H1 (cell line): ENCODE measurements at regions not wholly inside any gene's neighbourhood (a gene's known extent, or its start where the extent isn't known, plus 50 kb on each side); places are given as distances from the start of the nearest gene placed in this dataset.

ENCODE experiments used
- CTCF ChIA-PET: fragments of 300-600 bp; sonication (Branson Sonifier 250); formaldehyde crosslinking; loops from one replicate; lab custom pipeline; 2021; ENCODE audit not compliant: partially characterized antibody; lab: Charles Lee
- POLR2A ChIA-PET: fragments of 300-600 bp; sonication (Branson Sonifier 250); formaldehyde crosslinking; loops from one replicate; lab custom pipeline; 2021; ENCODE audit warnings: inconsistent platforms; ENCODE audit not compliant: partially characterized antibody; lab: Charles Lee
- DNase-seq, 2 experiments: peaks; one replicate each; pipeline versions ENCODE4 v3.0.0 to v3.0.0-alpha.2; 2010 to 2022; ENCODE audit warnings: low spot score in 2 of 2, low read depth in 1 of 2, mixed read lengths in 1 of 2
- FAIRE-seq: peaks from 2 replicates; lab custom pipeline; 2011; peaks lifted over from hg19 to GRCh38; lab: Jason Lieb, UNC
- H2AFZ ChIP-seq: 2 replicates; pipeline ENCODE4 v1.8.1; 2012; ENCODE audit warnings: low read length, inconsistent platforms
- H2AK5ac ChIP-seq: 2 replicates; pipeline ENCODE4 v1.6.1; 2013; ENCODE audit warnings: low read depth, low read length
- H2BK120ac ChIP-seq: replicated peaks from 2 replicates; pipeline ENCODE3; 2013; ENCODE audit warnings: low read depth, low read length, inconsistent platforms
- H2BK12ac ChIP-seq: 2 replicates; pipeline ENCODE4 v1.6.1; 2013; ENCODE audit warnings: low read depth, low read length
- H2BK15ac ChIP-seq: 2 replicates; pipeline ENCODE4 v1.6.1; 2013; ENCODE audit warnings: low read length
- H2BK20ac ChIP-seq: 2 replicates; pipeline ENCODE4 v1.6.1; 2013; ENCODE audit warnings: low read length
- H2BK5ac ChIP-seq: 2 replicates; pipeline ENCODE4 v1.6.1; 2013; ENCODE audit warnings: low read depth, low read length
- H3K14ac ChIP-seq: 2 replicates; pipeline ENCODE4 v1.6.1; 2013; ENCODE audit warnings: inconsistent platforms; ENCODE audit not compliant: insufficient read length
- H3K18ac ChIP-seq: 2 replicates; pipeline ENCODE4 v1.6.1; 2013; ENCODE audit warnings: low read length; ENCODE audit errors: extremely low read depth
- H3K23ac ChIP-seq: 2 replicates; pipeline ENCODE4 v1.6.1; 2013; ENCODE audit warnings: inconsistent platforms; ENCODE audit not compliant: insufficient read length
- H3K23me2 ChIP-seq: 2 replicates; pipeline ENCODE4 v1.6.1; 2013; ENCODE audit warnings: low read depth, low read length
- H3K27ac ChIP-seq: 2 replicates; pipeline ENCODE4 v1.6.1; 2011; ENCODE audit warnings: low read depth, low read length, inconsistent platforms
- H3K27me3 ChIP-seq, 4 experiments: replicated peaks in 1 of 4; 1 replicate in 1 of 4; 2 replicates in 3 of 4; pipeline versions ENCODE4 v1.6.1 to v1.8.1; 2011 to 2013; ENCODE audit warnings: low read length in 3 of 4, mild to moderate bottlenecking in 3 of 4, inconsistent platforms in 2 of 4, mixed read lengths in 2 of 4, moderate library complexity in 1 of 4; ENCODE audit not compliant: control insufficient read depth in 3 of 4, insufficient read depth in 3 of 4; ENCODE audit errors: extremely low read depth in 1 of 4
- H3K36me3 ChIP-seq, 4 experiments: 2 replicates each; pipeline versions ENCODE4 v1.6.1 to v1.8.1; 2011 to 2013; ENCODE audit warnings: mild to moderate bottlenecking in 4 of 4, low read length in 3 of 4, moderate library complexity in 2 of 4, control low read depth in 1 of 4, inconsistent platforms in 1 of 4; ENCODE audit not compliant: insufficient read depth in 4 of 4, control insufficient read depth in 2 of 4
- H3K4ac ChIP-seq: replicated peaks from 2 replicates; pipeline ENCODE3; 2013; ENCODE audit warnings: low read length, low read depth, mixed read lengths, inconsistent platforms; ENCODE audit not compliant: insufficient read length
- H3K4me1 ChIP-seq, 4 experiments: replicated peaks in 1 of 4; 1 replicate in 1 of 4; 2 replicates in 3 of 4; pipeline versions ENCODE4 v1.6.1 to v1.8.1; 2011 to 2013; ENCODE audit warnings: low read length in 3 of 4, inconsistent platforms in 2 of 4, mixed read lengths in 1 of 4; ENCODE audit not compliant: insufficient read depth in 4 of 4, control insufficient read depth in 3 of 4
- H3K4me2 ChIP-seq, 2 experiments: 2 replicates each; pipeline versions ENCODE4 v1.6.1 to v1.8.1; 2011 to 2013; ENCODE audit warnings: low read depth in 2 of 2, low read length in 2 of 2, control low read depth in 1 of 2, inconsistent platforms in 1 of 2, mild to moderate bottlenecking in 1 of 2; ENCODE audit not compliant: insufficient read depth in 1 of 2
- H3K4me3 ChIP-seq, 4 experiments: fragments of 200-600, 300-600 bp in 1 of 4; sonication (generic), shearing (Covaris generic), sonication (Bioruptor Twin) in 1 of 4; 2 replicates each; pipeline versions ENCODE4 v1.5.1 to v1.8.1; 2011 to 2016; ENCODE audit warnings: low read length in 4 of 4, low read depth in 3 of 4, control low read depth in 2 of 4, inconsistent platforms in 2 of 4, mild to moderate bottlenecking in 2 of 4, mixed read lengths in 1 of 4, moderate library complexity in 1 of 4; ENCODE audit not compliant: insufficient read depth in 2 of 4; ENCODE audit errors: extremely low read depth in 1 of 4
- H3K56ac ChIP-seq: replicated peaks from 2 replicates; pipeline ENCODE3; 2013; ENCODE audit warnings: low read depth, mild to moderate bottlenecking, mixed read lengths, low read length, inconsistent platforms; ENCODE audit not compliant: insufficient read length
- H3K79me1 ChIP-seq: 2 replicates; pipeline ENCODE4 v1.6.1; 2013; ENCODE audit warnings: low read depth, low read length, control low read depth
- H3K79me2 ChIP-seq, 2 experiments: 2 replicates each; pipeline versions ENCODE4 v1.6.1 to v1.8.1; 2012 to 2013; ENCODE audit warnings: low read length in 2 of 2, mild to moderate bottlenecking in 2 of 2, inconsistent platforms in 1 of 2; ENCODE audit not compliant: insufficient read depth in 2 of 2, control insufficient read depth in 1 of 2
- H3K9ac ChIP-seq, 4 experiments: replicated peaks in 1 of 4; 1 replicate in 1 of 4; 2 replicates in 3 of 4; pipeline versions ENCODE4 v1.6.1 to v1.8.1; 2011 to 2013; ENCODE audit warnings: low read depth in 3 of 4, low read length in 3 of 4, control low read depth in 2 of 4, mild to moderate bottlenecking in 2 of 4, moderate library complexity in 2 of 4, inconsistent platforms in 1 of 4; ENCODE audit errors: extremely low read depth in 1 of 4
- H3K9me3 ChIP-seq, 2 experiments: 2 replicates each; pipeline versions ENCODE4 v1.6.1 to v1.8.1; 2012 to 2013; ENCODE audit warnings: mild to moderate bottlenecking in 2 of 2, moderate library complexity in 2 of 2, control low read depth in 1 of 2, inconsistent platforms in 1 of 2, low read depth in 1 of 2, low read length in 1 of 2, mixed read lengths in 1 of 2; ENCODE audit not compliant: insufficient read depth in 2 of 2
- H4K20me1 ChIP-seq, 2 experiments: replicated peaks in 1 of 2; 2 replicates each; pipeline versions ENCODE3 to v1.8.1; 2011 to 2013; ENCODE audit warnings: inconsistent platforms in 2 of 2, low read length in 2 of 2, mild to moderate bottlenecking in 1 of 2; ENCODE audit not compliant: insufficient read depth in 2 of 2, control insufficient read depth in 1 of 2
- H4K5ac ChIP-seq: 2 replicates; pipeline ENCODE4 v1.6.1; 2013; ENCODE audit warnings: low read length, low read depth, mixed read lengths, inconsistent platforms; ENCODE audit not compliant: insufficient read length
- H4K8ac ChIP-seq: 2 replicates; pipeline ENCODE4 v1.8.0; 2013; ENCODE audit warnings: mild to moderate bottlenecking, moderate library complexity, low read length, inconsistent platforms; ENCODE audit not compliant: insufficient read depth; ENCODE audit errors: extremely low read depth
- H4K91ac ChIP-seq: replicated peaks from 2 replicates; pipeline ENCODE3; 2013; ENCODE audit warnings: low read length, mixed read lengths, inconsistent platforms; ENCODE audit not compliant: insufficient read length
- CBX8 ChIP-seq: fragments of 300-800, 300-1000 bp; sonication (generic); IDR thresholded peaks from 2 replicates; pipeline ENCODE4 v1.7.1; 2016; ENCODE audit warnings: low read depth, low read length, borderline replicate concordance
- CREB1 ChIP-seq: IDR thresholded peaks from 2 replicates; pipeline ENCODE4 v1.6.1; 2012; ENCODE audit warnings: inconsistent platforms
- CTBP2 ChIP-seq: IDR thresholded peaks from 2 replicates; pipeline ENCODE4 v1.7.0; 2011; ENCODE audit warnings: borderline replicate concordance, mild to moderate bottlenecking, moderate library complexity, mixed read lengths, low read length; ENCODE audit not compliant: insufficient read depth, insufficient read length
- HDAC6 ChIP-seq: IDR thresholded peaks from one replicate; pipeline ENCODE4 v1.7.1; 2012; ENCODE audit warnings: low read depth, mild to moderate bottlenecking, inconsistent platforms, low read length, moderate library complexity
- KDM1A ChIP-seq: fragments of 200-600, 300-600 bp; sonication (generic); IDR thresholded peaks from 2 replicates; pipeline ENCODE4 v1.7.1; 2016; ENCODE audit warnings: mild to moderate bottlenecking, low read length, borderline replicate concordance
- POLR2A ChIP-seq, 2 experiments: IDR thresholded peaks; 1 replicate in 1 of 2; 2 replicates in 1 of 2; pipeline ENCODE4 v1.6.1; 2011; ENCODE audit warnings: low read depth in 2 of 2, low read length in 2 of 2, mild to moderate bottlenecking in 2 of 2; ENCODE audit errors: control extremely low read depth in 1 of 2
- SIX5 ChIP-seq: IDR thresholded peaks from 2 replicates; pipeline ENCODE4 v1.6.1; 2011; ENCODE audit warnings: mild to moderate bottlenecking, low read depth, low read length
- SUZ12 ChIP-seq: fragments of 200-600 bp; sonication (generic); IDR thresholded peaks from 2 replicates; pipeline ENCODE4 v1.6.1; 2012; ENCODE audit warnings: mild to moderate bottlenecking, inconsistent platforms, low read length, moderate library complexity, mixed read lengths

DNA sequence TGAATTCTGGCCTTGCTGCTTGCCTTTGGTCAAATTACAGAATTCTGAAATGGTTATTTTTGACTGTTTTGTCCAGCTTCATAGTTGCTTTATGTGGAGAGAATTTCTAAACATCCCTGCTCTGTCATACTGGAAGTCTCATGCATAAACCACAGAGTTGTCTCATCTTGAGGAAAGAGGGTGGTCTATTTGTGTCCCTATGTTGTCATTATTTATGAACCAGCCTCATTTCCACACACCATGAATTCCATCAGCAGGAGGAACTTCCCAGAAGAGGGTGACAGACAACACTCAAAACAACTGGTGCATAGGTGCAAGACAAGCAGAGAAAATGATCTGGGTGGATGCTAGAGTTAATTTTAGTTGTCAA, 525.8 kb upstream of the GOT2 start:
- H3K79me1 ChIP-seq = no peaks in the 10 kb centered on the region
- H2BK20ac ChIP-seq = no peak overlapping the region
- H2AFZ ChIP-seq = no peak overlapping the region
- no peak overlapping the region for H2BK5ac ChIP-seq
- no peak overlapping the region for H4K8ac ChIP-seq
- H4K20me1 ChIP-seq = no peaks in the 10 kb centered on the region
- H3K27ac ChIP-seq = no peak overlapping the region
- H3K4me3 ChIP-seq = no peak overlapping the region
- H3K23ac ChIP-seq = no peak overlapping the region
- no peaks in the 10 kb centered on the region for H3K9me3 ChIP-seq
- no peak overlapping the region for H3K9ac ChIP-seq
- H3K4me1 ChIP-seq = no peaks in the 10 kb centered on the region
- H2BK12ac ChIP-seq = no peak overlapping the region
- H2BK15ac ChIP-seq = no peak overlapping the region
- no peak overlapping the region for H4K91ac ChIP-seq
- H2AK5ac ChIP-seq = no peak overlapping the region
- CTCF ChIA-PET = no interaction called here
- H3K14ac ChIP-seq = no peak overlapping the region
- H4K5ac ChIP-seq = no peak overlapping the region
- no peak for FAIRE-seq
- no peak overlapping the region for H3K18ac ChIP-seq
- POLR2A ChIA-PET = no interaction called here
- H2BK120ac ChIP-seq = no peak overlapping the region
- H3K79me2 ChIP-seq = no peaks in the 10 kb centered on the region
- no peaks in the 10 kb centered on the region for H3K36me3 ChIP-seq
- no peak overlapping the region for H3K4ac ChIP-seq
- H3K56ac ChIP-seq = no peak overlapping the region
- no peak overlapping the region for H3K4me2 ChIP-seq
- no peak for TF ChIP-seq SUZ12
- TF ChIP-seq CBX8 = no peak
- TF ChIP-seq CTBP2 = no peak
- no peak for TF ChIP-seq KDM1A
- no peak for TF ChIP-seq SIX5
- TF ChIP-seq CREB1 = no peak
- no peak for TF ChIP-seq HDAC6
- TF ChIP-seq POLR2A (IDR thresholded peaks at IDR 0.05; ENCODE audit: control extremely low read depth in 1 of 2, low read depth in 2 of 2, low read length in 2 of 2) = no peak
- H3K23me2 ChIP-seq = no peaks in the 10 kb centered on the region; the same call in 1 of the 2 replicates
- no peaks in the 10 kb centered on the region for H3K27me3 ChIP-seq
- no peak for DNase-seq
